Loucy (cell line): ENCODE measurements at regions not wholly inside any gene's neighbourhood (a gene's known extent, or its start where the extent isn't known, plus 50 kb on each side); places are given as distances from the start of the nearest gene placed in this dataset.

Source experiments
- EZH2phosphoT487 ChIP-seq: fragments of 200-600 bp; IDR thresholded peaks from 2 replicates; pipeline ENCODE4 v1.6.1; 2018; ENCODE audit warnings: antibody characterized with exemption, mild to moderate bottlenecking, moderate library complexity, borderline replicate concordance
- TF ChIP-seq, protein P1 (sequence below): fragments of 200-600 bp; sonication (generic); conservative IDR thresholded peaks from 2 replicates; pipeline ENCODE4 v1.5.1; 2014; ENCODE audit warnings: mild to moderate bottlenecking, antibody characterized with exemption, low read length

DNA sequence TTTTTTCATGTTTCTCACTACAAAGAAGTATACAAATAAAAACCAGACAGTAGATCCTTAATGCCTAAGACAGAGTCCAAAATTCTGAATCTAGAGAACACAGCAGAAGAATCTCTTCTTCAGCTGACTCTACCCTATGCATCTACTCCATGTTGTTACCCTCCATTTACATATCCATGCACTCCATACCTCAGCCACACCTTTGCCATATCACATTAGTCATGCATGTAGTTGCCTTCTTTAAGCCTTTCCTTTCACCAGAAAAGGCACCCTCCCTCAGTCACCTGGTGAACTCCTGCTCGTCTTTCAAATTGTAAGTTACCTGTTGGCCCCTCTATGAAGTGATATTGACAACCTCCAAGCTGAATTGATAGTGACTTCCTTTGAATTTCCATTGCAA is 271.2 kb upstream of the FAR2 start:
- TF ChIP-seq, protein P1, sequence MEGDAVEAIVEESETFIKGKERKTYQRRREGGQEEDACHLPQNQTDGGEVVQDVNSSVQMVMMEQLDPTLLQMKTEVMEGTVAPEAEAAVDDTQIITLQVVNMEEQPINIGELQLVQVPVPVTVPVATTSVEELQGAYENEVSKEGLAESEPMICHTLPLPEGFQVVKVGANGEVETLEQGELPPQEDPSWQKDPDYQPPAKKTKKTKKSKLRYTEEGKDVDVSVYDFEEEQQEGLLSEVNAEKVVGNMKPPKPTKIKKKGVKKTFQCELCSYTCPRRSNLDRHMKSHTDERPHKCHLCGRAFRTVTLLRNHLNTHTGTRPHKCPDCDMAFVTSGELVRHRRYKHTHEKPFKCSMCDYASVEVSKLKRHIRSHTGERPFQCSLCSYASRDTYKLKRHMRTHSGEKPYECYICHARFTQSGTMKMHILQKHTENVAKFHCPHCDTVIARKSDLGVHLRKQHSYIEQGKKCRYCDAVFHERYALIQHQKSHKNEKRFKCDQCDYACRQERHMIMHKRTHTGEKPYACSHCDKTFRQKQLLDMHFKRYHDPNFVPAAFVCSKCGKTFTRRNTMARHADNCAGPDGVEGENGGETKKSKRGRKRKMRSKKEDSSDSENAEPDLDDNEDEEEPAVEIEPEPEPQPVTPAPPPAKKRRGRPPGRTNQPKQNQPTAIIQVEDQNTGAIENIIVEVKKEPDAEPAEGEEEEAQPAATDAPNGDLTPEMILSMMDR: no peak
- TF ChIP-seq EZH2phosphoT487: no peak
